GM12872 (cell line): ENCODE measurements at regions not wholly inside any gene's neighbourhood (a gene's known extent, or its start where the extent isn't known, plus 50 kb on each side); places are given as distances from the start of the nearest gene placed in this dataset.

Source experiments
- CTCF ChIP-seq: IDR thresholded peaks from 3 replicates; pipeline ENCODE4 v1.5.1; 2011; ENCODE audit warnings: low read depth, mild to moderate bottlenecking, low read length, moderate library complexity; ENCODE audit not compliant: insufficient read depth

- TF ChIP-seq CTCF: no peak
These were observed 102.5 kb upstream of the CASZ1 start for GRCh38 chr1:10898921-10899320.

DNA sequence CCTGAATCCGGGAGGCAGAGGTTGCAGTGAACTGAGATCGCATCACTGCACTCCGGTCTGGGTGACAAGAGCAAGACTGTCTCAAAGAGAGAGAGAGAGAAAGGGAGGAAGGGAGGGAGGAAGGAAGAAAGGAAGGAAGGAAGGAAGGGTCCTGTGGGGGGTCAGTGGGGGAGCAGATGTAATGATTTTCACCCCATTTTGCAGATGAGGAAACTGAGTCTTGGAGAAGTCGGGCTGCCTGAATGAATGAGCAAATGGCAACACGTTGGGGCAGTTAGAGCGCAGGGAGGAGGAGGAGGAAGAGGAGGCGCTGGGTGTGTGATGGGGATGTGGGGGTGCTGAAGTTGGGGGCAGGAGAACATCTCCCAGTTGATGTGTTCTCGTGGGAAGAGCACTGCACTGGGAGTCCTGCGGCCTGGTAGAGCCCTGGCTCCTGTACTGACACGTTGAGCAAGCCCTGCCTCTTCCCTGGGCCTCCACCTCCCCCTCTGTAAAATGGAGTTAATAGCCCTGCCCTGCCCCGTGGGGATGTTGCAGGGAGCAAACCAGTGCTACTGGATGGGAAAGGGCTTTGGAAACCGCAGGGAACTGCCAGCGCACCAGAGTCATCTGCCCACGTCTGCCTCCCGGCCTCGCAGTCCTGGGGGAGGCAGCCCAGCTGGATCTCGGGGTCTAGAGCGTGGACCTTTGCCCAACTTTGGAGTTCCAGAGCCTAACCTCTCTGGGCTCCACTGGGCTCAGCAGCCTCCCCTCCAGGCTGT is 103.2 kb upstream of the CASZ1 start:
- no peak for TF ChIP-seq CTCF

- TF ChIP-seq CTCF: no peak
These were observed 103.8 kb upstream of the CASZ1 start for GRCh38 chr1:10900251-10900651.

GRCh38 chr1:10900691-10901090 is 104.2 kb upstream of the CASZ1 start:
- TF ChIP-seq CTCF: no peak

GRCh38 chr1:10901091-10901890 is 104.8 kb upstream of the CASZ1 start:
- TF ChIP-seq CTCF: no peak

GRCh38 chr1:10901891-10902805 is 105.7 kb upstream of the CASZ1 start:
- no peak for TF ChIP-seq CTCF

- TF ChIP-seq CTCF: no peak
These were observed 107.0 kb upstream of the CASZ1 start for GRCh38 chr1:10903421-10903820.
